Coronary artery (tissue), 2 donors: ENCODE measurements at regions not wholly inside any gene's neighbourhood (a gene's known extent, or its start where the extent isn't known, plus 50 kb on each side); places are given as distances from the start of the nearest gene placed in this dataset.

Experiments
- DNase-seq: peaks from one replicate; pipeline ENCODE4 v3.0.0-alpha.2; 2017; ENCODE audit warnings: low spot score
- H3K27ac ChIP-seq, 2 donors: fragments of 200-600 bp; sonication (generic); one replicate each; pipeline ENCODE4 v1.5.1; 2016 to 2019
- H3K4me3 ChIP-seq: fragments of 200-600 bp; sonication (generic); 2 replicates; pipeline ENCODE4 v1.5.1; 2016; ENCODE audit warnings: mild to moderate bottlenecking, moderate library complexity
- TF ChIP-seq, protein P1 (sequence below): fragments of 200-600 bp; sonication (generic); IDR thresholded peaks from one replicate; pipeline ENCODE4 v1.5.1; 2019; ENCODE audit warnings: antibody characterized with exemption

DNA sequence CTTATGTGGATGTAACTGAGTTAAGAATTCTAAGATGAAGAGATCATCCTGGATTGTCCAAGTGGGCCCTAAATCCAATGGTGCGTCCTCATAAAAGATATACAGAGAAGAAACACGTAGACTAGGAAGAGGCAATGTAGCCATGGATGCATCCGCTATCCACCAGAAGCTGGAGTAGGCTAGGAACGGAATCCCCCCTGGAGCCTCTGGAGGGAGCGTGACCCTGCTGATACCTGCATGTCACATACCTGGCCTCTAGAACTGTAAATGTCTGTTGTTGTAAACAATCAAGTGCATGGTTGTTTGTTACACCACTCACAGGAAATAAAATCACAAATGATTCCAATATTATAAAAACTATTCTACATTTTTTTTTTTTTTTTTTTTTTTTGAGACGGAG lies 254.5 kb upstream of the RORA start:
- no peak for DNase-seq
- no peak overlapping the region for H3K4me3 ChIP-seq
- TF ChIP-seq, protein P1, sequence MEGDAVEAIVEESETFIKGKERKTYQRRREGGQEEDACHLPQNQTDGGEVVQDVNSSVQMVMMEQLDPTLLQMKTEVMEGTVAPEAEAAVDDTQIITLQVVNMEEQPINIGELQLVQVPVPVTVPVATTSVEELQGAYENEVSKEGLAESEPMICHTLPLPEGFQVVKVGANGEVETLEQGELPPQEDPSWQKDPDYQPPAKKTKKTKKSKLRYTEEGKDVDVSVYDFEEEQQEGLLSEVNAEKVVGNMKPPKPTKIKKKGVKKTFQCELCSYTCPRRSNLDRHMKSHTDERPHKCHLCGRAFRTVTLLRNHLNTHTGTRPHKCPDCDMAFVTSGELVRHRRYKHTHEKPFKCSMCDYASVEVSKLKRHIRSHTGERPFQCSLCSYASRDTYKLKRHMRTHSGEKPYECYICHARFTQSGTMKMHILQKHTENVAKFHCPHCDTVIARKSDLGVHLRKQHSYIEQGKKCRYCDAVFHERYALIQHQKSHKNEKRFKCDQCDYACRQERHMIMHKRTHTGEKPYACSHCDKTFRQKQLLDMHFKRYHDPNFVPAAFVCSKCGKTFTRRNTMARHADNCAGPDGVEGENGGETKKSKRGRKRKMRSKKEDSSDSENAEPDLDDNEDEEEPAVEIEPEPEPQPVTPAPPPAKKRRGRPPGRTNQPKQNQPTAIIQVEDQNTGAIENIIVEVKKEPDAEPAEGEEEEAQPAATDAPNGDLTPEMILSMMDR = no peak
- no peak overlapping the region for H3K27ac ChIP-seq

DNA sequence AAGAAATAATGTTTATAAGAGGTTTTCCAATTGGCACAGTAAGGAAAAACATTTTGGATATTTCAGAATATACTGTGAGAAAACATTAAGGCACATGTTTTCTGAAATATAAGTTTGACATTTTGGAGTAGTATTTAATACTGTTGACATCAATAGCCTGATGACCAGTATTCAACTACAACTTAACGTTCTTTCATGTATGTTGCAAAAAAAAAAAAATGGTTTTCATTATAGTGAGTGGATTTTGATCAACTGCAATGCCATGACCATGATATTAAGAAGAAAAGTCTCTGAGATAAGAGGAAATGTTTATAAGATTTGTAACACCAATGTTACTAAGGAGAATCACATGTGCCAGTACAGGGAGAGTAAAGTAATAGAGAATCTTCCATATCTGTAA lies 252.8 kb upstream of the RORA start:
- Histone ChIP-seq H3K27ac (no peak overlapping the region), H3K4me3 (no peak overlapping the region)
- DNase-seq = no peak
- TF ChIP-seq, protein P1 = no peak

DNA sequence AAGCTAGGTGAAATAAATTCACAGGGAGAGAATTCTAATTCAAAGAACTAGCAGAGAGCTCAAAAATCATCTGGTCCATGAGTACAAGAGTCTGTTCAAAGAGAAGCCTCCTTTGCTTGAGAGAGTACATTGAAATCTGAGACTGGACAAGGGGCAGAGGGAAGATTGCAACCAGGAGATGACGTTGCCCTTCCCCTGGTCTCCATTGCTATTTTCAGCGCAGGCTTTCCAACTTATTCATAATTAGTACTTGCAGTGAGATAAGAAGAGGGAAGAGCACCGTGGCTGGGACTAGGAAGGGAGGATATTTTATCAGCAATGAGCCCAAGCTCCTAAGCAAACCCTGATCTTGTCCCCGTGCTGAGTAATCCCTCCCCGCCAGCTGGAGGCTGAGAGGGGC lies 251.8 kb upstream of the RORA start:
- DNase-seq = no peak
- H3K4me3 ChIP-seq = no peak overlapping the region
- TF ChIP-seq, protein P1 = no peak
- H3K27ac ChIP-seq = no peak overlapping the region

DNA sequence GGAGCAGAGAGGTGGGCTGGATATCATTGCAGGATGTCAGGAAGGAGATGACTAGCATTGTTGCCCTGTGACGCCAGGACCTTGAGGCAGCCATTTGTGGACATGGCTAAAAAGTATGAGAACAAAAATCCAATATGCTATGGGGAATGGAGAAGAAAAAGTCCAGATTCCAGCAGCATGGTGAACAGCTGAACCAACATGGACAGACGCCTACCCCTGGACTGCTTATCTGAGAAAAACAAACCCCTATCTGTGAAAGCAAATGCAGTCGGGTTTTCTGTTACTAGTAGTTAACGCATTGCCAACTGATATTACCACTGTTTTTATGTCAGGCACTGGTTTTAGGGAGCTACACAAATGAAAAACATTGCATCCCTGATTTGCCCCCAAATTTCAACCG lies 251.2 kb upstream of the RORA start:
- Histone ChIP-seq H3K27ac (no peak overlapping the region), H3K4me3 (no peak overlapping the region)
- TF ChIP-seq, protein P1 = no peak
- no peak for DNase-seq

DNA sequence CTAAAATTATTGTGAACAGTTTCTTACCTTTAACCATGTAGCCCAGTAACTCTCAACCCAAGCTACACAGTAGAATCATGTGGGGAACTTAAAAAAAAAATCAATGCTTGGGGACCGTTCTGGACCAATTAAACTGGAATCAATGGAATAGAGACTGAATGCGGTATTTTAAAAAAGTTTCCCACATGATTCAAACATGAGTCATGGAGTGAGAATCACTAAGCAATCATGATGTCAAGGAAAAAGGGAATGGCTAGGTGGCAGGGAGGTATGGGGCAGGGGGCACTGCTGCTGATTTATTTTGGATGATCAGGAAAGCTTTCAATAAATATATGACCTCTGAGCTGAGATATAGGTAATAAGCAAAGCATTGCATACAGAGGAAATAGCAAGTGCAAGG lies 250.5 kb upstream of the RORA start:
- no peak for DNase-seq
- Histone ChIP-seq H3K4me3 (no peak overlapping the region), H3K27ac (no peak overlapping the region)
- TF ChIP-seq, protein P1 = no peak

DNA sequence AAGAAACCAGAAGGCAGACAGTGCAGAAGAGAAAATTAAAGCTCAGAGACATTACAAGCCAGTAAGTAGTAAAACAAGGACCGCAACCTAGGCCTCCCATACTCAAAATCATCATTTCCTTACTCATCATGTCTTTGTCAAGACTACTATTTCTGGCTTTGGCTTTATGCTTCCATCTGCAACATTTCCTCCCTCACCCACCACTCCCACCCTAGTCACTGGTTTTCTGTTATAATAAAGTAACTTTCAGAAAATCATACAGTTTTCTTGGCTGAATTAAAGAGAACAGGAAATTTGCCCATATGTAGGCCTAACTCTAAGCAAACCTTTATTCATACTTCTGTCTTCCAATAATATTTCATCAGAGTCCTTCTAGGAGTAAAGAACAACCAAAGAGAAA lies 247.6 kb upstream of the RORA start:
- DNase-seq = no peak
- H3K4me3 ChIP-seq = no peak overlapping the region
- TF ChIP-seq, protein P1 = no peak
- no peak overlapping the region for H3K27ac ChIP-seq

DNA sequence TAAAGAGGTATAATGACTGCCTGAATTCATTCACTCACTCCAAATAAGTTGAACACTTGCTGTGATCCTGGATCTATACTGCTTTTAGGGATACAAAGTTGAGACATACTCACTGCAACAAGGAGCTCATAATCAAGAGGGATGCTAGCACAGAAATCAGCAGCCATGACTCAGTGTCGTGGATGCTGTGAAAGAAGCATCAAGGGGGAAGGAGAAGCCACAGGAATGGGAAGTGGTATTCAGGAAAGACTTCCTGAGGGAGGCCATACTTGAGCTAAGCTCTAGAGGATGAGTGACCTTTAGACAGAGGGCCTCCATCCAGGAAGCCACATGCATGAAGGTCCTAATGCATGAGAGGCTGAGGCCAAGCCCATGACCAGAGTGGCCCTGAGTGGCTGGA lies 245.7 kb upstream of the RORA start:
- no peak for DNase-seq
- H3K27ac ChIP-seq = no peak overlapping the region
- H3K4me3 ChIP-seq = no peak overlapping the region
- TF ChIP-seq, protein P1 = no peak
